ENCODE measurements at regions not wholly inside any gene's neighbourhood (a gene's known extent, or its start where the extent isn't known, plus 50 kb on each side); places are given as distances from the start of the nearest gene placed in this dataset.

GRCh38 chr6:154651656-154652055, 81.6 kb upstream of the SCAF8 start:
- Histone ChIP-seq H3K9ac (no peak overlapping the region), H3K27me3 (ENCODE audit: insufficient read depth) (no peaks in the 10 kb centered on the region), H3K79me2 (ENCODE audit: insufficient read depth) (no peaks in the 10 kb centered on the region), H3K36me3 (replicated peaks in 1 of 2; ENCODE audit: control insufficient read depth in 1 of 2, insufficient read depth in 2 of 2, low read length in 1 of 2) (no peaks in the 10 kb centered on the region), H3K27ac (ENCODE audit: low read depth in 2 of 2, low read length in 1 of 2) (no peak overlapping the region), H3K4me1 (ENCODE audit: control insufficient read depth in 1 of 2, insufficient read depth in 2 of 2, low read depth in 1 of 2, low read length in 1 of 2) (no peaks in the 10 kb centered on the region; a peak in 1 of 4 replicates), H3K9me2 (no peaks in the 10 kb centered on the region), H3K9me3 (no peaks in the 10 kb centered on the region), H3K4me2 (no peak overlapping the region), H2AFZ (ENCODE audit: low read depth) (no peak overlapping the region), H3F3A (replicated peaks; ENCODE audit: insufficient read depth) (peaks cover 6% of the 10 kb centered on the region), H4K20me1 (ENCODE audit: insufficient read depth) (no peaks in the 10 kb centered on the region), H3K4me3 (ENCODE audit: low read depth in 2 of 2, low read length in 1 of 2) (no peak overlapping the region)
- POLR2A ChIA-PET, result no interaction called here
- CTCF ChIA-PET, result no interaction called here
- no peak for DNase-seq
- TF ChIP-seq CHD2 (IDR thresholded peaks at IDR 0.05; ENCODE audit: low read length, partially characterized antibody) (no peak), USF1 (IDR thresholded peaks at IDR 0.05; ENCODE audit: borderline replicate concordance, low read depth) (no peak), TEAD4 (IDR thresholded peaks at IDR 0.05; ENCODE audit: borderline replicate concordance, insufficient read depth) (no peak), NRF1 (IDR thresholded peaks at IDR 0.05; ENCODE audit: low read depth, low read length) (no peak), ZBTB33 (IDR thresholded peaks at IDR 0.05; ENCODE audit: borderline replicate concordance, low read depth) (no peak), YY1 (IDR thresholded peaks at IDR 0.05; ENCODE audit: low read depth) (no peak), PBX3 (IDR thresholded peaks at IDR 0.05) (no peak)
- WGBS (ENCODE audit: low lambda C conversion rate), result 98% methylated on average over 2 of the region's 2 CpGs

GRCh38 chr6:154653385-154653784, 79.8 kb upstream of the SCAF8 start:
- no peaks in the 10 kb centered on the region for H3K27me3 ChIP-seq (ENCODE audit: insufficient read depth)
- no peaks in the 10 kb centered on the region for H3K9me2 ChIP-seq
- no peaks in the 10 kb centered on the region for H3K79me2 ChIP-seq (ENCODE audit: insufficient read depth)
- ChIA-PET POLR2A (no interaction called here), CTCF (interaction anchor here (1.0 kb wide), 1 partner anchor 22 kb away, joined by 4 read pairs; no protein-coding TSS in a partner anchor)
- H2AFZ ChIP-seq (ENCODE audit: low read depth), result peak overlapping the region; percentile 64
- H4K20me1 ChIP-seq (ENCODE audit: insufficient read depth), result no peaks in the 10 kb centered on the region
- WGBS (ENCODE audit: low lambda C conversion rate), result 25% methylated on average over 3 of the region's 3 CpGs
- peak overlapping the region; percentile 40 for H3K4me2 ChIP-seq
- no peak overlapping the region for H3K9ac ChIP-seq
- H3F3A ChIP-seq (replicated peaks; ENCODE audit: insufficient read depth), result peaks cover 6% of the 10 kb centered on the region
- no peaks in the 10 kb centered on the region for H3K36me3 ChIP-seq (replicated peaks in 1 of 2; ENCODE audit: control insufficient read depth in 1 of 2, insufficient read depth in 2 of 2, low read length in 1 of 2)
- TF ChIP-seq FOXJ3 (CRISPR knock-in tag; IDR thresholded peaks at IDR 0.05) (no peak), SMC3 (IDR thresholded peaks at IDR 0.05; ENCODE audit: low read depth, low read length) (no peak), RFX5 (IDR thresholded peaks at IDR 0.05; ENCODE audit: low read length) (no peak), RXRA (IDR thresholded peaks at IDR 0.05; ENCODE audit: borderline replicate concordance, low read depth) (no peak), SIN3A (IDR thresholded peaks at IDR 0.05; ENCODE audit: borderline replicate concordance, low read depth, low read length) (no peak)
- DNase-seq, result no peak
- H3K4me1 ChIP-seq (ENCODE audit: control insufficient read depth in 1 of 2, insufficient read depth in 2 of 2, low read depth in 1 of 2, low read length in 1 of 2), result no peaks in the 10 kb centered on the region; a peak in 1 of 4 replicates
- no peak overlapping the region for H3K4me3 ChIP-seq (ENCODE audit: low read depth in 2 of 2, low read length in 1 of 2)
- peak overlapping the region; percentile 36 to 66; a peak in 3 of 4 replicates for H3K27ac ChIP-seq (ENCODE audit: low read depth in 2 of 2, low read length in 1 of 2)
- H3K9me3 ChIP-seq, result no peaks in the 10 kb centered on the region
